GM12892 (cell line): ENCODE measurements at regions not wholly inside any gene's neighbourhood (a gene's known extent, or its start where the extent isn't known, plus 50 kb on each side); places are given as distances from the start of the nearest gene placed in this dataset.

Experiments used
- DNase-seq: peaks from one replicate; pipeline ENCODE4 v3.0.0; 2011; ENCODE audit not compliant: insufficient read length
- FAIRE-seq: peaks from 2 replicates; lab custom pipeline; 2011; peaks lifted over from hg19 to GRCh38; lab: Jason Lieb, UNC
- POLR2A ChIP-seq: IDR thresholded peaks from 2 replicates; pipeline ENCODE4 v1.6.1; 2011; ENCODE audit warnings: low read depth, low read length, control low read depth
- POLR2AphosphoS5 ChIP-seq: IDR thresholded peaks from 2 replicates; pipeline ENCODE4 v1.6.1; 2011; ENCODE audit warnings: low read depth, low read length, control low read depth
- TAF1 ChIP-seq: IDR thresholded peaks from 2 replicates; pipeline ENCODE4 v1.6.1; 2011; ENCODE audit warnings: low read depth, mild to moderate bottlenecking, control low read depth, low read length, borderline replicate concordance

GRCh38 chr13:22074403-22074802, 403.5 kb downstream of the FGF9 start:
- DNase-seq (no peak), FAIRE-seq (peak; percentile 14)
- TF ChIP-seq TAF1 (no peak), POLR2AphosphoS5 (no peak), POLR2A (no peak)

GRCh38 chr13:22076658-22077057, 405.8 kb downstream of the FGF9 start:
- FAIRE-seq (no peak), DNase-seq (no peak)
- no peak for TF ChIP-seq POLR2AphosphoS5
- no peak for TF ChIP-seq TAF1
- no peak for TF ChIP-seq POLR2A

- no peak for DNase-seq
- TF ChIP-seq TAF1 = no peak
- TF ChIP-seq POLR2AphosphoS5 = no peak
- TF ChIP-seq POLR2A = no peak
- FAIRE-seq = no peak
These were observed 406.4 kb downstream of the FGF9 start for GRCh38 chr13:22077205-22077683.

- TF ChIP-seq POLR2AphosphoS5 (no peak), TAF1 (no peak), POLR2A (no peak)
- FAIRE-seq (no peak), DNase-seq (no peak)
These were observed 406.9 kb downstream of the FGF9 start for GRCh38 chr13:22077764-22078163.

GRCh38 chr13:22079961-22080360, 409.1 kb downstream of the FGF9 start:
- DNase-seq (no peak), FAIRE-seq (no peak)
- no peak for TF ChIP-seq TAF1
- TF ChIP-seq POLR2AphosphoS5 = no peak
- TF ChIP-seq POLR2A = no peak

- no peak for TF ChIP-seq POLR2AphosphoS5
- no peak for TF ChIP-seq TAF1
- TF ChIP-seq POLR2A = no peak
- DNase-seq = no peak
- no peak for FAIRE-seq
These were observed 410.0 kb downstream of the FGF9 start for GRCh38 chr13:22080832-22081231.

- FAIRE-seq (no peak), DNase-seq (no peak)
- no peak for TF ChIP-seq POLR2AphosphoS5
- no peak for TF ChIP-seq TAF1
- no peak for TF ChIP-seq POLR2A
These were observed 410.6 kb downstream of the FGF9 start for GRCh38 chr13:22081430-22081829.

GRCh38 chr13:22082030-22082429, 411.2 kb downstream of the FGF9 start:
- DNase-seq = no peak
- FAIRE-seq = no peak
- TF ChIP-seq POLR2A = no peak
- TF ChIP-seq TAF1 = no peak
- no peak for TF ChIP-seq POLR2AphosphoS5

- no peak for TF ChIP-seq POLR2A
- TF ChIP-seq POLR2AphosphoS5 = no peak
- no peak for TF ChIP-seq TAF1
- FAIRE-seq = no peak
- DNase-seq = no peak
These were observed 411.7 kb downstream of the FGF9 start for GRCh38 chr13:22082437-22083100.

GRCh38 chr13:22085001-22085400, 414.1 kb downstream of the FGF9 start:
- FAIRE-seq = no peak
- TF ChIP-seq TAF1 (no peak), POLR2A (no peak), POLR2AphosphoS5 (no peak)
- DNase-seq = no peak

- no peak for DNase-seq
- FAIRE-seq = no peak
- TF ChIP-seq TAF1 (no peak), POLR2A (no peak), POLR2AphosphoS5 (no peak)
These were observed 415.9 kb downstream of the FGF9 start for GRCh38 chr13:22086597-22087330.

- DNase-seq (no peak), FAIRE-seq (no peak)
- no peak for TF ChIP-seq TAF1
- TF ChIP-seq POLR2A = no peak
- no peak for TF ChIP-seq POLR2AphosphoS5
These were observed 419.2 kb downstream of the FGF9 start for GRCh38 chr13:22090106-22090505.
